GM10266 (cell line): ENCODE measurements at regions not wholly inside any gene's neighbourhood (a gene's known extent, or its start where the extent isn't known, plus 50 kb on each side); places are given as distances from the start of the nearest gene placed in this dataset.
"Not testable (repeated sequence)": the region's sequence is repeated elsewhere in the genome, so short reads cannot be mapped to it uniquely, and the experiment has no call there.

ENCODE experiments used
- DNase-seq: peaks from one replicate; pipeline ENCODE4 v3.0.0; 2012; ENCODE audit errors: extremely low spot score
- CTCF ChIP-seq: IDR thresholded peaks from 2 replicates; pipeline ENCODE4 v1.5.1; 2012; ENCODE audit warnings: mild to moderate bottlenecking, low read depth; ENCODE audit not compliant: control insufficient read depth, insufficient read depth; ENCODE audit errors: missing control alignments

- DNase-seq: no peak
- no peak for TF ChIP-seq CTCF
These were observed 126.4 kb downstream of the TENT5C start for GRCh38 chr1:117732065-117732797.

GRCh38 chr1:117732956-117733355, 127.1 kb downstream of the TENT5C start:
- no peak for DNase-seq
- no peak for TF ChIP-seq CTCF

GRCh38 chr1:117734403-117734802, 128.6 kb downstream of the TENT5C start:
- DNase-seq: no peak
- TF ChIP-seq CTCF: no peak

GRCh38 chr1:117735045-117735992, 129.5 kb downstream of the TENT5C start:
- no peak for TF ChIP-seq CTCF
- DNase-seq: peak; percentile 44

- TF ChIP-seq CTCF: no peak
- DNase-seq: no peak
These were observed 133.7 kb downstream of the TENT5C start for GRCh38 chr1:117739504-117739903.

GRCh38 chr1:117740496-117740895, 134.6 kb downstream of the TENT5C start:
- no peak for TF ChIP-seq CTCF
- DNase-seq: no peak

- not testable (repeated sequence) for DNase-seq
These were observed 140.7 kb downstream of the TENT5C start for GRCh38 chr1:117746565-117746964.
